GM10248 (cell line): ENCODE measurements at regions not wholly inside any gene's neighbourhood (a gene's known extent, or its start where the extent isn't known, plus 50 kb on each side); places are given as distances from the start of the nearest gene placed in this dataset.

Source experiments
- CTCF ChIA-PET: fragments of 300-600 bp; sonication (Branson Sonifier 250); formaldehyde crosslinking; extraction: SDS; loops from one replicate; lab custom pipeline; 2021; ENCODE audit warnings: antibody characterized with exemption; lab: Yijun Ruan, JAX
- POLR2A ChIA-PET: fragments of 350-650 bp; sonication (Branson Sonifier 250); formaldehyde crosslinking; extraction: SDS; loops from one replicate; lab custom pipeline; 2020; ENCODE audit warnings: antibody characterized with exemption; lab: Yijun Ruan, JAX
- DNase-seq: peaks from one replicate; pipeline ENCODE4 v3.0.0; 2012; ENCODE audit errors: extremely low spot score
- CTCF ChIP-seq: IDR thresholded peaks from 2 replicates; pipeline ENCODE4 v1.5.1; 2012; ENCODE audit warnings: mild to moderate bottlenecking, low read depth; ENCODE audit errors: extremely low read depth, missing control alignments, control extremely low read depth

- ChIA-PET POLR2A (no interaction called here), CTCF (interaction anchor here (1.5 kb wide), 1 partner anchor 13 kb away, joined by 3 read pairs; no protein-coding TSS in a partner anchor)
Measured at GRCh38 chr4:187577941-187578480, 417.6 kb upstream of the ZFP42 start.

GRCh38 chr4:187586892-187587291 is 408.7 kb upstream of the ZFP42 start:
- ChIA-PET CTCF (interaction anchor here (1.0 kb wide), 1 partner anchor 46 kb away, joined by 3 read pairs; no protein-coding TSS in a partner anchor), POLR2A (no interaction called here)
- TF ChIP-seq CTCF, result no peak
- DNase-seq, result no peak

More at GRCh38 chr4:187577941-187578480, 417.6 kb upstream of the ZFP42 start:
- no peak for DNase-seq
- TF ChIP-seq CTCF, result no peak

GRCh38 chr4:187598196-187598595 is 397.4 kb upstream of the ZFP42 start:
- no peak for TF ChIP-seq CTCF
- POLR2A ChIA-PET, result no interaction called here
- DNase-seq, result no peak
- CTCF ChIA-PET, result interaction anchor here (2.0 kb wide), 1 partner anchor 9 kb away, joined by 12 read pairs; no protein-coding TSS in a partner anchor

GRCh38 chr4:187602339-187603092 is 393.1 kb upstream of the ZFP42 start:
- ChIA-PET POLR2A (no interaction called here), CTCF (no interaction called here)
- no peak for TF ChIP-seq CTCF
- no peak for DNase-seq

GRCh38 chr4:187603093-187604025 is 392.2 kb upstream of the ZFP42 start:
- no peak for TF ChIP-seq CTCF
- ChIA-PET CTCF (no interaction called here), POLR2A (no interaction called here)
- DNase-seq, result no peak

- ChIA-PET POLR2A (no interaction called here), CTCF (no interaction called here)
- no peak for TF ChIP-seq CTCF
- DNase-seq, result no peak
Measured at GRCh38 chr4:187604984-187605383, 390.6 kb upstream of the ZFP42 start.
